ENCODE measurements at regions not wholly inside any gene's neighbourhood (a gene's known extent, or its start where the extent isn't known, plus 50 kb on each side); places are given as distances from the start of the nearest gene placed in this dataset.

DNA sequence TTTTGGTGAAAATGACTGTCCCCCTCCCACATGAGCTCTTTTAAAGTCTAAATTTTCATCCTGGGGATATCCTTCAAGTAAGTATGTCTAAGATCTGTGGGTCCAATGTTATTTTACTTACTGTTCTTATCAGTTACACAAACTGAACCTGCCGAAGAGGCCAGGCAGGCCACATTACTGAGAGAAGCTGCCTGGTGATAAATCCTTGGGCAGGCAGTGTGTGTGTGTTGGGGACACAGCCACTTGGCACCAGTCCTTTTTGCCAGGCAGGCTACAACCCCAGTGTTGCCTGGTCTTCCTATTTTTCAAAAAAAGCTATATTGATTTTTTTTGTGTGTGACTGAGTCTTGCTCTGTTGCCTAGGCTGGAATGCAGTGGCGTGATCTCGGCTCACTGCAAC, 50.6 kb upstream of the RASA2 start:
- intact Hi-C loops (cut with micrococcal nuclease; ENCODE audit: unreplicated experiment): no loop called here
- DNase-seq (ENCODE audit: low spot score): no peak
- ChIA-PET POLR2A (interaction anchor here (0.7 to 1.6 kb wide), 7 partner anchors 10 to 473 kb away, joined by 3 to 7 read pairs (median 4); no protein-coding TSS in a partner anchor), CTCF (ENCODE audit: unreplicated experiment) (interaction anchor here (1.1 kb wide), 1 partner anchor 124 kb away, joined by 3 read pairs; no protein-coding TSS in a partner anchor)
- no peaks in the 10 kb centered on the region for H3K36me3 ChIP-seq (ENCODE audit: insufficient read depth, low read length)
- peaks cover 3% of the 10 kb centered on the region for H3K4me1 ChIP-seq (ENCODE audit: insufficient read depth, low read length, poor library complexity, severe bottlenecking)
- no peaks in the 10 kb centered on the region for H3K9me2 ChIP-seq (ENCODE audit: insufficient read depth, low read length)
- H3K4me3 ChIP-seq (ENCODE audit: low read depth, low read length, poor library complexity, severe bottlenecking): no peak overlapping the region
- no peak overlapping the region for H3K27ac ChIP-seq (ENCODE audit: low read depth, low read length, poor library complexity, severe bottlenecking)
- H3K79me2 ChIP-seq (ENCODE audit: insufficient read depth, low read depth, low read length): no peaks in the 10 kb centered on the region
- no peak overlapping the region for H2AFZ ChIP-seq (ENCODE audit: low read length)
- no peak overlapping the region for H3K4me2 ChIP-seq (ENCODE audit: low read length)
- TF ChIP-seq, protein P1, sequence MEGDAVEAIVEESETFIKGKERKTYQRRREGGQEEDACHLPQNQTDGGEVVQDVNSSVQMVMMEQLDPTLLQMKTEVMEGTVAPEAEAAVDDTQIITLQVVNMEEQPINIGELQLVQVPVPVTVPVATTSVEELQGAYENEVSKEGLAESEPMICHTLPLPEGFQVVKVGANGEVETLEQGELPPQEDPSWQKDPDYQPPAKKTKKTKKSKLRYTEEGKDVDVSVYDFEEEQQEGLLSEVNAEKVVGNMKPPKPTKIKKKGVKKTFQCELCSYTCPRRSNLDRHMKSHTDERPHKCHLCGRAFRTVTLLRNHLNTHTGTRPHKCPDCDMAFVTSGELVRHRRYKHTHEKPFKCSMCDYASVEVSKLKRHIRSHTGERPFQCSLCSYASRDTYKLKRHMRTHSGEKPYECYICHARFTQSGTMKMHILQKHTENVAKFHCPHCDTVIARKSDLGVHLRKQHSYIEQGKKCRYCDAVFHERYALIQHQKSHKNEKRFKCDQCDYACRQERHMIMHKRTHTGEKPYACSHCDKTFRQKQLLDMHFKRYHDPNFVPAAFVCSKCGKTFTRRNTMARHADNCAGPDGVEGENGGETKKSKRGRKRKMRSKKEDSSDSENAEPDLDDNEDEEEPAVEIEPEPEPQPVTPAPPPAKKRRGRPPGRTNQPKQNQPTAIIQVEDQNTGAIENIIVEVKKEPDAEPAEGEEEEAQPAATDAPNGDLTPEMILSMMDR (conservative IDR thresholded peaks at IDR 0.05; ENCODE audit: low read length): no peak
- no peak for TF ChIP-seq EZH2phosphoT487 (IDR thresholded peaks at IDR 0.05; ENCODE audit: borderline replicate concordance, low read depth, low read length)
- no peaks in the 10 kb centered on the region for H3K9me3 ChIP-seq (ENCODE audit: low read length)
- no TSS peak for BruUV-seq (replicated peaks)
- H4K20me1 ChIP-seq (ENCODE audit: insufficient read depth, low read length): no peaks in the 10 kb centered on the region

All from OCI-LY7 (cell line).